GM21737 (cell line): ENCODE measurements at regions not wholly inside any gene's neighbourhood (a gene's known extent, or its start where the extent isn't known, plus 50 kb on each side); places are given as distances from the start of the nearest gene placed in this dataset.

Source experiments
- ATAC-seq: cut with Tn5 transposase; IDR thresholded peaks from one replicate; pipeline ENCODE4 v1.9.1; 2021; ENCODE audit warnings: mild to moderate bottlenecking, moderate library complexity; ENCODE audit not compliant: unreplicated experiment

- ATAC-seq, result no peak
These were observed 168.1 kb downstream of the ZBTB18 start for GRCh38 chr1:244219149-244219548.

GRCh38 chr1:244219802-244220201 is 168.7 kb downstream of the ZBTB18 start:
- no peak for ATAC-seq

- ATAC-seq, result no peak
These were observed 169.3 kb downstream of the ZBTB18 start for GRCh38 chr1:244220410-244220809.

- no peak for ATAC-seq
These were observed 170.9 kb downstream of the ZBTB18 start for GRCh38 chr1:244221991-244222390.

- ATAC-seq, result no peak
These were observed 173.7 kb downstream of the ZBTB18 start for GRCh38 chr1:244224487-244225430.

- ATAC-seq, result no peak
These were observed 175.4 kb downstream of the ZBTB18 start for GRCh38 chr1:244226435-244226834.

GRCh38 chr1:244230470-244230869 is 179.4 kb downstream of the ZBTB18 start:
- ATAC-seq, result no peak

- ATAC-seq, result no peak
These were observed 180.1 kb downstream of the ZBTB18 start for GRCh38 chr1:244231193-244231571.

- ATAC-seq, result no peak
These were observed 180.7 kb downstream of the ZBTB18 start for GRCh38 chr1:244231572-244232315.

GRCh38 chr1:244234009-244234643 is 183.0 kb downstream of the ZBTB18 start:
- ATAC-seq, result no peak

GRCh38 chr1:244235157-244235556 is 184.1 kb downstream of the ZBTB18 start:
- ATAC-seq, result no peak

- no peak for ATAC-seq
These were observed 185.0 kb downstream of the ZBTB18 start for GRCh38 chr1:244236101-244236500.

- no peak for ATAC-seq
These were observed 185.6 kb downstream of the ZBTB18 start for GRCh38 chr1:244236721-244237120.

- no peak for ATAC-seq
These were observed 186.4 kb downstream of the ZBTB18 start for GRCh38 chr1:244237445-244237844.

- no peak for ATAC-seq
These were observed 188.2 kb downstream of the ZBTB18 start for GRCh38 chr1:244239261-244239770.

GRCh38 chr1:244241438-244241837 is 190.4 kb downstream of the ZBTB18 start:
- no peak for ATAC-seq

- ATAC-seq, result no peak
These were observed 191.4 kb downstream of the ZBTB18 start for GRCh38 chr1:244242446-244242845.

GRCh38 chr1:244246334-244246733 is 195.3 kb downstream of the ZBTB18 start:
- ATAC-seq, result no peak

- no peak for ATAC-seq
These were observed 197.3 kb downstream of the ZBTB18 start for GRCh38 chr1:244248426-244248825.

- ATAC-seq, result no peak
These were observed 199.5 kb downstream of the ADSS2 start for GRCh38 chr1:244252211-244252610.

- ATAC-seq, result no peak
These were observed 197.2 kb downstream of the ADSS2 start for GRCh38 chr1:244254467-244254866.
